HEK293 (cell line): ENCODE measurements at regions not wholly inside any gene's neighbourhood (a gene's known extent, or its start where the extent isn't known, plus 50 kb on each side); places are given as distances from the start of the nearest gene placed in this dataset.

Source experiments
- CTCF ChIA-PET: fragments of 350-600 bp; formaldehyde crosslinking; extraction: SDS; loops from one replicate; lab custom pipeline; 2021; ENCODE audit warnings: antibody characterized with exemption; lab: Yijun Ruan, JAX
- POLR2A ChIA-PET: fragments of 300-600 bp; formaldehyde crosslinking; extraction: SDS; loops from one replicate; lab custom pipeline; 2020; ENCODE audit warnings: antibody characterized with exemption, inconsistent platforms; lab: Yijun Ruan, JAX
- H3K27ac ChIP-seq: fragments of 200-500 bp; sonication (Bioruptor generic); 2 replicates; pipeline ENCODE4 v1.5.1; 2014; ENCODE audit warnings: low read depth, low read length, control low read depth, inconsistent platforms; ENCODE audit errors: extremely low read depth
- H3K36me3 ChIP-seq, 2 experiments: fragments of 200-500 bp in 1 of 2; sonication (Bioruptor generic) in 1 of 2; 1 replicate in 1 of 2; 2 replicates in 1 of 2; pipeline ENCODE4 v1.5.1; 2014 to 2017; ENCODE audit warnings: inconsistent platforms in 2 of 2, low read length in 2 of 2; ENCODE audit not compliant: control insufficient read depth in 2 of 2, insufficient read depth in 1 of 2
- H3K4me1 ChIP-seq: fragments of 200-500 bp; sonication (Bioruptor generic); 2 replicates; pipeline ENCODE4 v1.5.1; 2014; ENCODE audit warnings: mild to moderate bottlenecking, low read length, inconsistent platforms; ENCODE audit not compliant: control insufficient read depth, insufficient read depth
- H3K4me3 ChIP-seq: 2 replicates; pipeline ENCODE4 v1.5.1; 2011; ENCODE audit warnings: low read depth, mild to moderate bottlenecking, control low read depth, low read length, moderate library complexity
- H3K9me3 ChIP-seq: fragments of 200-500 bp; sonication (Bioruptor generic); 2 replicates; pipeline ENCODE4 v1.5.1; 2014; ENCODE audit warnings: low read depth, low read length, inconsistent platforms; ENCODE audit not compliant: control insufficient read depth, insufficient read depth
- CTCF ChIP-seq: fragments of 450-650 bp; formaldehyde crosslinking; IDR thresholded peaks from 2 replicates; pipeline ENCODE4 v1.5.1; 2016; ENCODE audit warnings: missing biosample characterization, missing genetic modification characterization
- GLIS1 ChIP-seq: fragments of 450-650 bp; formaldehyde crosslinking; IDR thresholded peaks from 2 replicates; pipeline ENCODE4 v1.5.1; 2016; ENCODE audit warnings: missing biosample characterization, missing genetic modification characterization
- OSR2 ChIP-seq: fragments of 450-650 bp; formaldehyde crosslinking; IDR thresholded peaks from 2 replicates; pipeline ENCODE4 v1.5.1; 2016; ENCODE audit warnings: missing biosample characterization, missing genetic modification characterization
- OVOL3 ChIP-seq: fragments of 450-650 bp; formaldehyde crosslinking; IDR thresholded peaks from 2 replicates; pipeline ENCODE4 v1.5.1; 2016; ENCODE audit warnings: missing biosample characterization, missing genetic modification characterization
- SCRT2 ChIP-seq: fragments of 450-650 bp; formaldehyde crosslinking; IDR thresholded peaks from 2 replicates; pipeline ENCODE4 v1.5.1; 2016; ENCODE audit warnings: missing biosample characterization, missing genetic modification characterization
- SP3 ChIP-seq: fragments of 450-650 bp; formaldehyde crosslinking; IDR thresholded peaks from 2 replicates; pipeline ENCODE4 v1.5.1; 2016; ENCODE audit warnings: missing biosample characterization, missing genetic modification characterization
- ZBTB20 ChIP-seq: fragments of 450-650 bp; formaldehyde crosslinking; IDR thresholded peaks from 2 replicates; pipeline ENCODE4 v1.5.1; 2016; ENCODE audit warnings: missing biosample characterization, missing genetic modification characterization
- ZNF112 ChIP-seq: fragments of 450-650 bp; formaldehyde crosslinking; IDR thresholded peaks from 2 replicates; pipeline ENCODE4 v1.5.0; 2017; ENCODE audit warnings: missing biosample characterization, missing genetic modification characterization
- ZNF221 ChIP-seq: fragments of 450-650 bp; formaldehyde crosslinking; IDR thresholded peaks from 2 replicates; pipeline ENCODE4 v1.5.1; 2017; ENCODE audit warnings: missing biosample characterization, missing genetic modification characterization, borderline replicate concordance
- ZNF24 ChIP-seq: fragments of 450-650 bp; formaldehyde crosslinking; IDR thresholded peaks from 2 replicates; pipeline ENCODE4 v1.5.1; 2016; ENCODE audit warnings: missing biosample characterization, missing genetic modification characterization
- ZNF404 ChIP-seq: fragments of 450-650 bp; formaldehyde crosslinking; IDR thresholded peaks from 2 replicates; pipeline ENCODE4 v1.5.1; 2017; ENCODE audit warnings: missing biosample characterization, missing genetic modification characterization
- ZNF701 ChIP-seq: fragments of 450-650 bp; formaldehyde crosslinking; IDR thresholded peaks from 2 replicates; pipeline ENCODE4 v1.5.1; 2016; ENCODE audit warnings: missing biosample characterization, missing genetic modification characterization
- ZNF837 ChIP-seq: fragments of 450-650 bp; formaldehyde crosslinking; IDR thresholded peaks from 2 replicates; pipeline ENCODE4 v1.5.1; 2016; ENCODE audit warnings: missing biosample characterization, missing genetic modification characterization
- TF ChIP-seq, protein P1 (sequence below): fragments of 450-650 bp; formaldehyde crosslinking; IDR thresholded peaks from 2 replicates; pipeline ENCODE4 v1.5.1; 2016; ENCODE audit warnings: missing biosample characterization, missing genetic modification characterization
- TF ChIP-seq, protein P2 (sequence below): fragments of 450-650 bp; formaldehyde crosslinking; IDR thresholded peaks from 2 replicates; pipeline ENCODE4 v1.5.1; 2017; ENCODE audit warnings: missing biosample characterization, missing genetic modification characterization
- TF ChIP-seq, protein P3 (sequence below): fragments of 450-650 bp; formaldehyde crosslinking; optimal IDR thresholded peaks from 2 replicates; pipeline ENCODE3; 2016; ENCODE audit warnings: missing biosample characterization, mild to moderate bottlenecking, missing genetic modification characterization

GRCh38 chr12:92055877-92056276 lies 89.8 kb downstream of the BTG1 start:
- Histone ChIP-seq H3K4me3 (no peak overlapping the region), H3K9me3 (no peaks in the 10 kb centered on the region), H3K27ac (no peak overlapping the region), H3K4me1 (no peaks in the 10 kb centered on the region), H3K36me3 (no peaks in the 10 kb centered on the region)
- TF ChIP-seq GLIS1 (tag by site-specific recombination) (no peak), ZNF24 (tag by site-specific recombination) (no peak), ZNF112 (tag by site-specific recombination) (no peak), ZNF837 (no peak), ZNF701 (tag by site-specific recombination) (no peak), OVOL3 (tag by site-specific recombination) (no peak)
- TF ChIP-seq, protein P1, sequence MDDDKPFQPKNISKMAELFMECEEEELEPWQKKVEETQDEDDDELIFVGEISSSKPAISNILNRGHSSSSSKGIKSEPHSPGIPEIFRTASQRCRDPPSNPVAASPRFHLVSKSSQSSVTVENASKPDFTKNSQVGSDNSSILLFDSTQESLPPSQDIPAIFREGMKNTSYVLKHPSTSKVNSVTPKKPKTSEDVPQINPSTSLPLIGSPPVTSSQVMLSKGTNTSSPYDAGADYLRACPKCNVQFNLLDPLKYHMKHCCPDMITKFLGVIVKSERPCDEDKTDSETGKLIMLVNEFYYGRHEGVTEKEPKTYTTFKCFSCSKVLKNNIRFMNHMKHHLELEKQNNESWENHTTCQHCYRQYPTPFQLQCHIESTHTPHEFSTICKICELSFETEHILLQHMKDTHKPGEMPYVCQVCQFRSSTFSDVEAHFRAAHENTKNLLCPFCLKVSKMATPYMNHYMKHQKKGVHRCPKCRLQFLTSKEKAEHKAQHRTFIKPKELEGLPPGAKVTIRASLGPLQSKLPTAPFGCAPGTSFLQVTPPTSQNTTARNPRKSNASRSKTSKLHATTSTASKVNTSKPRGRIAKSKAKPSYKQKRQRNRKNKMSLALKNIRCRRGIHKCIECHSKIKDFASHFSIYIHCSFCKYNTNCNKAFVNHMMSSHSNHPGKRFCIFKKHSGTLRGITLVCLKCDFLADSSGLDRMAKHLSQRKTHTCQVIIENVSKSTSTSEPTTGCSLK (tag by site-specific recombination), result no peak
- ChIA-PET POLR2A (no interaction called here), CTCF (interaction anchor here (0.7 kb wide), 1 partner anchor 119 kb away, joined by 3 read pairs; no protein-coding TSS in a partner anchor)

- H3K4me3 ChIP-seq, result no peak overlapping the region
- no peak overlapping the region for H3K27ac ChIP-seq
- ChIA-PET CTCF (no interaction called here), POLR2A (no interaction called here)
- H3K4me1 ChIP-seq, result no peaks in the 10 kb centered on the region
- no peaks in the 10 kb centered on the region for H3K9me3 ChIP-seq
- H3K36me3 ChIP-seq, result no peaks in the 10 kb centered on the region
- no peak for TF ChIP-seq OSR2 (tag by site-specific recombination)
- TF ChIP-seq SP3 (tag by site-specific recombination), result no peak
- no peak for TF ChIP-seq ZBTB20 (tag by site-specific recombination)
- TF ChIP-seq, protein P2, sequence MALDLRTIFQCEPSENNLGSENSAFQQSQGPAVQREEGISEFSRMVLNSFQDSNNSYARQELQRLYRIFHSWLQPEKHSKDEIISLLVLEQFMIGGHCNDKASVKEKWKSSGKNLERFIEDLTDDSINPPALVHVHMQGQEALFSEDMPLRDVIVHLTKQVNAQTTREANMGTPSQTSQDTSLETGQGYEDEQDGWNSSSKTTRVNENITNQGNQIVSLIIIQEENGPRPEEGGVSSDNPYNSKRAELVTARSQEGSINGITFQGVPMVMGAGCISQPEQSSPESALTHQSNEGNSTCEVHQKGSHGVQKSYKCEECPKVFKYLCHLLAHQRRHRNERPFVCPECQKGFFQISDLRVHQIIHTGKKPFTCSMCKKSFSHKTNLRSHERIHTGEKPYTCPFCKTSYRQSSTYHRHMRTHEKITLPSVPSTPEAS (tag by site-specific recombination), result no peak
- TF ChIP-seq ZNF221, result no peak
- TF ChIP-seq ZNF404, result no peak
Measured at GRCh38 chr12:92051441-92051840, 94.2 kb downstream of the BTG1 start.

DNA sequence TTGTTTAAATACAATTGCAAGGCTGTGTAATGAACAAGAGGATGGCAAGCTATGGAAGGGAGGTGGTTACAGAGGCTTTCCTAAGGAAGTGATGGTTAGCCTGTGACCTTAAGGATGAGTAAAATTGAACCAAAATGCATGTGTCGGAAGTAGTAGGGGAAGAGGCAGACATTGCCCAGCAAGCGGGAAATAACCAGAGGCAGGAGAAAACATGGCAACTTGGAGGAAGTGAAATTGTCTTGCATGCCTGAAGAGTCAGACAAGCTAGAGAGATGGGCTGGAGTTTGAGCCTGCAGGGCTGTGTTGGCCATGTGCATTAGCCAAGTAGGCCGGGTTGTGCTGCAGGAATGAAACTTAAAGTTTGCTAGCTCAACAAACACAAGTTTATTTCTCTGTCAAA lies 96.2 kb downstream of the BTG1 start:
- no peaks in the 10 kb centered on the region for H3K4me1 ChIP-seq
- H3K9me3 ChIP-seq, result no peaks in the 10 kb centered on the region
- TF ChIP-seq CTCF (tag by site-specific recombination) (no peak), SCRT2 (tag by site-specific recombination) (no peak)
- TF ChIP-seq, protein P3, sequence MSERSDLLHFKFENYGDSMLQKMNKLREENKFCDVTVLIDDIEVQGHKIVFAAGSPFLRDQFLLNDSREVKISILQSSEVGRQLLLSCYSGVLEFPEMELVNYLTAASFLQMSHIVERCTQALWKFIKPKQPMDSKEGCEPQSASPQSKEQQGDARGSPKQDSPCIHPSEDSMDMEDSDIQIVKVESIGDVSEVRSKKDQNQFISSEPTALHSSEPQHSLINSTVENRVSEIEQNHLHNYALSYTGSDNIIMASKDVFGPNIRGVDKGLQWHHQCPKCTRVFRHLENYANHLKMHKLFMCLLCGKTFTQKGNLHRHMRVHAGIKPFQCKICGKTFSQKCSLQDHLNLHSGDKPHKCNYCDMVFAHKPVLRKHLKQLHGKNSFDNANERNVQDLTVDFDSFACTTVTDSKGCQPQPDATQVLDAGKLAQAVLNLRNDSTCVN, result no peak
- H3K36me3 ChIP-seq, result no peaks in the 10 kb centered on the region
- POLR2A ChIA-PET, result no interaction called here
- H3K27ac ChIP-seq, result no peak overlapping the region
- no peak overlapping the region for H3K4me3 ChIP-seq
- CTCF ChIA-PET, result interaction anchor here (0.7 kb wide), 1 partner anchor 98 kb away, joined by 4 read pairs; no protein-coding TSS in a partner anchor
